HL-60/S4 (cell line): ENCODE measurements at regions not wholly inside any gene's neighbourhood (a gene's known extent, or its start where the extent isn't known, plus 50 kb on each side); places are given as distances from the start of the nearest gene placed in this dataset.

Experiments
- in situ Hi-C: fragments of 300-500 bp; cut with MboI; formaldehyde crosslinking; loops from 2 replicates; pipeline ENCODE4 v1.14.3; 2022; ENCODE audit warnings: low sequenced_read_pairs

GRCh38 chr9:88784960-88785359 is 206.3 kb upstream of the S1PR3 start:
- in situ Hi-C loops: no loop called here

GRCh38 chr9:88786291-88787079 is 204.8 kb upstream of the S1PR3 start:
- in situ Hi-C loops: no loop called here

GRCh38 chr9:88789785-88790184 is 201.5 kb upstream of the S1PR3 start:
- in situ Hi-C loops: no loop called here

- in situ Hi-C loops: no loop called here
Observed at GRCh38 chr9:88791105-88791805, 200.0 kb upstream of the S1PR3 start.

- in situ Hi-C loops: no loop called here
Observed at GRCh38 chr9:88792502-88792901, 198.8 kb upstream of the S1PR3 start.

- in situ Hi-C loops: no loop called here
Observed at GRCh38 chr9:88794100-88794499, 197.2 kb upstream of the S1PR3 start.

- in situ Hi-C loops: no loop called here
Observed at GRCh38 chr9:88796947-88797346, 194.3 kb upstream of the S1PR3 start.

GRCh38 chr9:88798476-88798875 is 192.8 kb upstream of the S1PR3 start:
- in situ Hi-C loops: no loop called here

- in situ Hi-C loops: no loop called here
Observed at GRCh38 chr9:88799541-88800328, 191.5 kb upstream of the S1PR3 start.

- in situ Hi-C loops: no loop called here
Observed at GRCh38 chr9:88800329-88800682, 191.0 kb upstream of the S1PR3 start.

GRCh38 chr9:88801214-88801796 is 190.0 kb upstream of the S1PR3 start:
- in situ Hi-C loops: no loop called here

GRCh38 chr9:88802533-88802932 is 188.7 kb upstream of the S1PR3 start:
- in situ Hi-C loops: no loop called here

- in situ Hi-C loops: no loop called here
Observed at GRCh38 chr9:88803546-88804253, 187.6 kb upstream of the S1PR3 start.

GRCh38 chr9:88804254-88804596 is 187.0 kb upstream of the S1PR3 start:
- in situ Hi-C loops: no loop called here

- in situ Hi-C loops: no loop called here
Observed at GRCh38 chr9:88805217-88805943, 185.9 kb upstream of the S1PR3 start.

- in situ Hi-C loops: no loop called here
Observed at GRCh38 chr9:88807426-88807825, 183.8 kb upstream of the S1PR3 start.

GRCh38 chr9:88808019-88808656 is 183.1 kb upstream of the S1PR3 start:
- in situ Hi-C loops: no loop called here

GRCh38 chr9:88808761-88809354 is 182.4 kb upstream of the S1PR3 start:
- in situ Hi-C loops: no loop called here
